Panc1 (cell line): ENCODE measurements at regions not wholly inside any gene's neighbourhood (a gene's known extent, or its start where the extent isn't known, plus 50 kb on each side); places are given as distances from the start of the nearest gene placed in this dataset.

Experiments
- ATAC-seq: fragments of 200-7000 bp; cut with Tn5 transposase; 2 replicates; pipeline ENCODE4 v1.9.1; 2020; ENCODE audit warnings: mild to moderate bottlenecking, moderate library complexity
- BruUV-seq: library from RNA; stranded (reverse); fragments of 400-500 nt; replicated peaks from 2 replicates; lab custom pipeline; 2021; lab: Mats Ljungman, UMichigan
- CTCF ChIA-PET: fragments of 300-600 bp; sonication (Branson Sonifier 250); formaldehyde crosslinking; loops from one replicate; lab custom pipeline; 2022; ENCODE audit warnings: antibody characterized with exemption; lab: Charles Lee
- POLR2A ChIA-PET: fragments of 300-600 bp; sonication (Branson Sonifier 250); formaldehyde crosslinking; loops from one replicate; lab custom pipeline; 2022; ENCODE audit warnings: antibody characterized with exemption; lab: Charles Lee
- DNase-seq: peaks from one replicate; pipeline ENCODE4 v3.0.0-alpha.2; 2010; ENCODE audit warnings: low read depth, low spot score
- H3K27ac ChIP-seq: 2 replicates; pipeline ENCODE4 v1.5.1; 2011; ENCODE audit warnings: mild to moderate bottlenecking, low read length, inconsistent platforms
- H3K27me3 ChIP-seq: fragments of 200-500 bp; sonication (Bioruptor generic); 2 replicates; pipeline ENCODE4 v1.6.0; 2014; ENCODE audit warnings: low read length, inconsistent platforms; ENCODE audit not compliant: control insufficient read depth, insufficient read depth
- H3K36me3 ChIP-seq: fragments of 200-500 bp; sonication (Bioruptor generic); 2 replicates; pipeline ENCODE4 v1.5.1; 2014; ENCODE audit warnings: inconsistent platforms, mild to moderate bottlenecking, low read length, moderate library complexity; ENCODE audit not compliant: control insufficient read depth, insufficient read depth
- H3K4me1 ChIP-seq: 2 replicates; pipeline ENCODE4 v1.5.1; 2011; ENCODE audit warnings: inconsistent platforms, mild to moderate bottlenecking, low read length, moderate library complexity; ENCODE audit not compliant: control insufficient read depth, insufficient read depth
- H3K4me3 ChIP-seq, 2 experiments: 2 replicates each; pipeline ENCODE4 v1.5.1; 2011 to 2012; ENCODE audit warnings: low read depth in 2 of 2, low read length in 2 of 2, mild to moderate bottlenecking in 2 of 2, inconsistent platforms in 1 of 2, moderate library complexity in 1 of 2
- H3K9me3 ChIP-seq: fragments of 200-500 bp; sonication (Bioruptor generic); 2 replicates; pipeline ENCODE4 v1.5.1; 2014; ENCODE audit warnings: low read depth, mild to moderate bottlenecking, inconsistent platforms, low read length, moderate library complexity; ENCODE audit not compliant: control insufficient read depth, insufficient read depth
- POLR2AphosphoS5 ChIP-seq: IDR thresholded peaks from 2 replicates; pipeline ENCODE4 v1.6.1; 2012; ENCODE audit warnings: mild to moderate bottlenecking, low read depth, low read length, moderate library complexity
- REST ChIP-seq, 2 experiments: IDR thresholded peaks; 2 replicates each; pipeline ENCODE4 v1.6.1; 2011 to 2012; ENCODE audit warnings: low read depth in 2 of 2, control low read depth in 1 of 2, low read length in 1 of 2, mild to moderate bottlenecking in 1 of 2, moderate library complexity in 1 of 2; ENCODE audit not compliant: insufficient read depth in 1 of 2
- SIN3A ChIP-seq: IDR thresholded peaks from 2 replicates; pipeline ENCODE4 v1.6.1; 2012; ENCODE audit warnings: low read depth, mild to moderate bottlenecking, low read length, moderate library complexity, borderline replicate concordance; ENCODE audit not compliant: insufficient read depth
- TCF7L2 ChIP-seq: IDR thresholded peaks from 2 replicates; pipeline ENCODE4 v1.6.1; 2011; ENCODE audit warnings: mild to moderate bottlenecking, low read depth, low read length, inconsistent platforms
- in situ Hi-C: cut with HindIII; loops from 2 replicates; pipeline ENCODE4 v1.10.0; 2016; ENCODE audit warnings: low sequenced_read_pairs, low pct_unique_long_range_greater_than_20kb
- intact Hi-C: fragments of 100-400 bp; cut with micrococcal nuclease; formaldehyde crosslinking; loops from one replicate; pipeline ENCODE4 v1.10.0; 2022; ENCODE audit not compliant: unreplicated experiment
- TF ChIP-seq, protein P1 (sequence below): fragments of 450-650 bp; IDR thresholded peaks from 2 replicates; pipeline ENCODE4 v1.5.1; 2017; ENCODE audit warnings: mild to moderate bottlenecking

DNA sequence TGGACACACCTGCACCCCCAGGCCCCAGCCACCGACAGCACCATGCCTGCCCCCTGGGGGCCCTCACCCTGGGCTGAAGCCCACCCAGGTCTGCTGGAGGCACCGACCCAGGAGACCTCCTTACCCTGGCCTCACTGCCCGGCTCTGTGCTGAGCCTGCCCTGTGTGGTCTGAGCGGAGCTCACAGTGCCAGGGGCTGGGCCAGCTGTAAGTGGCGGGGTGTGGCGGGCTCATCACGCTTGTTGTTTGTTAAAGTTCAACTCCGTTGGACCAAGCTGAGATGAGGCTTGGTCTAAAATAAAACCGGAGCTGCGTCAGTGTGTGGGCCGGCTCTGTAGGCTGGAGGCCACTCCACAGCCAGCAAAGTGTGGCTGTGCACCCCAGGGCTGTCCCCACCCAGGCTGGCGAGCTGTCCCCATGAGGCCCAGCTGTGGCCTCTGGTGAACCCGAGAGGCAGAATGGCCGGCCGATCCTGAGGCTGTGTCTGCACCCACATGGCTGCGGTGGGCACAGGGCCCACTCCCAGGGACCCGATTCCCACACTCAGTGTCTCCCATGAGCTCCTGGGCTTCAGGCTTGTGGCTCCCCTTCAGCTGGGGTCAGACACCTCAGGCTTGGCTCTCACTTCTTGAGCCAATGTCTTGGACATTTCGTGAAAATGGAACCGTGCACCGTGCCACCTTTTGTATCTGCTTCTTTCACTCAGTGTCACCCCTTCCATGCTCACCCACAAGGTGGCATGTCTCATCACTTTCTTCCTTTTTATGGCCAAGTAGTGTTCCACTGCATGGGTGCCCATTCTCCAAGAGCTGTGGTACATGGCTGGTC, 137.9 kb downstream of the CTTN start:
- no peaks in the 10 kb centered on the region for H3K36me3 ChIP-seq
- BruUV-seq, result no TSS peak
- H3K27ac ChIP-seq, result no peak overlapping the region
- no peaks in the 10 kb centered on the region for H3K4me1 ChIP-seq
- DNase-seq, result no peak
- no peak for TF ChIP-seq REST (IDR thresholded peaks at IDR 0.05; ENCODE audit: insufficient read depth in 1 of 2, low read depth in 2 of 2, low read length in 1 of 2)
- no peak for TF ChIP-seq TCF7L2
- TF ChIP-seq, protein P1, sequence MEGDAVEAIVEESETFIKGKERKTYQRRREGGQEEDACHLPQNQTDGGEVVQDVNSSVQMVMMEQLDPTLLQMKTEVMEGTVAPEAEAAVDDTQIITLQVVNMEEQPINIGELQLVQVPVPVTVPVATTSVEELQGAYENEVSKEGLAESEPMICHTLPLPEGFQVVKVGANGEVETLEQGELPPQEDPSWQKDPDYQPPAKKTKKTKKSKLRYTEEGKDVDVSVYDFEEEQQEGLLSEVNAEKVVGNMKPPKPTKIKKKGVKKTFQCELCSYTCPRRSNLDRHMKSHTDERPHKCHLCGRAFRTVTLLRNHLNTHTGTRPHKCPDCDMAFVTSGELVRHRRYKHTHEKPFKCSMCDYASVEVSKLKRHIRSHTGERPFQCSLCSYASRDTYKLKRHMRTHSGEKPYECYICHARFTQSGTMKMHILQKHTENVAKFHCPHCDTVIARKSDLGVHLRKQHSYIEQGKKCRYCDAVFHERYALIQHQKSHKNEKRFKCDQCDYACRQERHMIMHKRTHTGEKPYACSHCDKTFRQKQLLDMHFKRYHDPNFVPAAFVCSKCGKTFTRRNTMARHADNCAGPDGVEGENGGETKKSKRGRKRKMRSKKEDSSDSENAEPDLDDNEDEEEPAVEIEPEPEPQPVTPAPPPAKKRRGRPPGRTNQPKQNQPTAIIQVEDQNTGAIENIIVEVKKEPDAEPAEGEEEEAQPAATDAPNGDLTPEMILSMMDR, result no peak
- no peak for TF ChIP-seq POLR2AphosphoS5
- no peak for TF ChIP-seq SIN3A
- no peaks in the 10 kb centered on the region for H3K27me3 ChIP-seq
- CTCF ChIA-PET, result no interaction called here
- H3K9me3 ChIP-seq, result no peaks in the 10 kb centered on the region
- POLR2A ChIA-PET, result no interaction called here
- H3K4me3 ChIP-seq, result no peak overlapping the region
- intact Hi-C loops, result no loop called here
- no peak for ATAC-seq
- in situ Hi-C loops, result no loop called here

DNA sequence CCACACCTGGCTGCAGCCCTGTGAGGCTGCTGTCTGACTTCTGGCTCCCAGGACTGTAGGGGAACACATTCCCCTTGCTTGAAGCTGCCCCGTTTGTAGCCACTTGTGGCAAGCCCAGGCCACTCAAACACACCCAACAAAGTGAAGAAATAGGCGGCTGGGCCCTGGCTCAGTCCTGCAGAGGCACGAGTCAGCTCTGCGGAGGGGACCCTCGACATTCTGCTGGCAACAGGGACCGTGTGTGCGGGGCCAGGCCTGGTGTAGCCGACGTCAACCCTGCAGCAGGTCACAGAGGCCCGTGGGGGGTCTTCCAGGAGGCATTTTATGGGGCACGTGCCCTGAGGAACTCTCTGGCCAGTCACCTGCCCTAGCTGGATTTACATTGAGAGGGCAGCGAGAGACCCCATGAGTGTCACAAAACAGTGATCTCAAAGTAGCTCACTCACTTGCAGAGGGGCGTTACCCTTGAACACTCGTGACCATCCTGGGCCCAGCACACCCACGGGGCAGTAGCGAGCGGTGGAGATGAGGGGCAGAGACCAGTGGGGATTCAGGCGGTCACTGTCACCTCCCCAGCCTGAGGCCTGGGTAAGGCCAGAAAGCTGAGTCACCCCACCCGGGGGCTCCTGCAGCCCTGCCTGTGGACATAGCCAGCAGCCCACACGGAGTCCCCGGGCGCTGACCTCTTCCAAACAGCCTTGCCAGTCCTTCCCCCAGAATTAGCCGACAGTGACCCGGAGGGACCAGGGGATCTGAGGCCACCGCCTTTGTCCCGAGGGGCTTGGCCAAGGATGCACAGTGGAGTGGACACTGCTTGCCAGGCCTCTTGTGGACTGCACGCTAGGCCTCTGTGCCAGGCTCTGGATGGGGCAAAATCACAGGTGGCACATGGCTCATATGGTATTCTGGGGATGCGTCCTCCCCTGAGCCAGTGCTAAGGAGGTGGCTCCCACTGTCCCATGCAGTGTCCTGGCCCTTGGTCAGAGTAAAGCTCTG, 139.5 kb downstream of the CTTN start:
- Histone ChIP-seq H3K27ac (no peak overlapping the region), H3K4me1 (no peaks in the 10 kb centered on the region), H3K36me3 (no peaks in the 10 kb centered on the region), H3K9me3 (no peaks in the 10 kb centered on the region), H3K27me3 (no peaks in the 10 kb centered on the region), H3K4me3 (no peak overlapping the region)
- in situ Hi-C loops, result no loop called here
- DNase-seq (no peak), ATAC-seq (no peak)
- BruUV-seq, result no TSS peak
- CTCF ChIA-PET, result no interaction called here
- POLR2A ChIA-PET, result no interaction called here
- TF ChIP-seq REST (IDR thresholded peaks at IDR 0.05; ENCODE audit: insufficient read depth in 1 of 2, low read depth in 2 of 2, low read length in 1 of 2) (no peak), POLR2AphosphoS5 (no peak), TCF7L2 (no peak), SIN3A (no peak)
- TF ChIP-seq, protein P1, result no peak
- intact Hi-C loops, result no loop called here
